Progenitor cell of endocrine pancreas (in vitro differentiated cells): ENCODE measurements at regions not wholly inside any gene's neighbourhood (a gene's known extent, or its start where the extent isn't known, plus 50 kb on each side); places are given as distances from the start of the nearest gene placed in this dataset.

ENCODE experiments used
- DNase-seq: peaks from one replicate; pipeline ENCODE4 v3.0.0; 2021; ENCODE audit warnings: low spot score; ENCODE audit not compliant: unreplicated experiment
- H3K27ac Mint-ChIP-seq: 2 replicates; pipeline ENCODE4 v1.8.0; 2021; ENCODE audit warnings: mild to moderate bottlenecking, moderate library complexity, mixed read lengths
- H3K27me3 Mint-ChIP-seq: 2 replicates; pipeline ENCODE4 v1.8.0; 2021; ENCODE audit warnings: mixed read lengths
- H3K36me3 Mint-ChIP-seq: 2 replicates; pipeline ENCODE4 v1.8.0; 2022; ENCODE audit warnings: mixed read lengths; ENCODE audit not compliant: insufficient read depth
- H3K4me1 Mint-ChIP-seq: 2 replicates; pipeline ENCODE4 v1.8.0; 2021; ENCODE audit warnings: low read depth, mixed read lengths
- H3K4me3 Mint-ChIP-seq: 2 replicates; pipeline ENCODE4 v1.8.0; 2021; ENCODE audit warnings: low read depth, mild to moderate bottlenecking, moderate library complexity, mixed read lengths
- H3K9me3 Mint-ChIP-seq: 2 replicates; pipeline ENCODE4 v1.8.0; 2021; ENCODE audit warnings: low read depth, mixed read lengths
- TF ChIP-seq, protein P1 (sequence below): fragments of 200-600 bp; sonication (generic); IDR thresholded peaks from one replicate; pipeline ENCODE4 v1.5.0; 2021; ENCODE audit warnings: antibody characterized with exemption, mild to moderate bottlenecking; ENCODE audit not compliant: unreplicated experiment

DNA sequence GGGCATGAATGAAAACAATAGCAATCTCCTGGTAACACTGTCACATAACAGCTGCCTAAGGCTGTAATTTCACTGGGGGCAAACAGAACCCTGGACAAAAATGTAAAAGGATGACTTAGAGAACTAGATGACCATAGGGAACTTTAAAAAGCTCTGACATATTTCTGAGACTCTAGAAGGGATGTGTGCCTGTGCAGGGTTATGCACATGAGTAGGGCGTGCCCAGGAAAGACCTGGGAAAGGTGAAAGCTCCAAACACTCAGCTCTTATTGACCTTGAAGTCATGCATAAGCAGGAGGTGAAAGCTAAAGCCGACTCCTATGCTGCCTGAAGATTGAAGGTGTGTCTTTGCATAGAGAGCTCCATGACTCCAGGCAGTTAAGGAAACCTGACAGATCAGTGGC is 118.4 kb upstream of the BTBD3 start:
- Mint-ChIP-seq H3K36me3 (no peaks in the 10 kb centered on the region), H3K4me3 (no peak overlapping the region), H3K9me3 (no peaks in the 10 kb centered on the region), H3K27ac (no peak overlapping the region), H3K4me1 (peaks cover 10% of the 10 kb centered on the region), H3K27me3 (no peaks in the 10 kb centered on the region)
- TF ChIP-seq, protein P1, sequence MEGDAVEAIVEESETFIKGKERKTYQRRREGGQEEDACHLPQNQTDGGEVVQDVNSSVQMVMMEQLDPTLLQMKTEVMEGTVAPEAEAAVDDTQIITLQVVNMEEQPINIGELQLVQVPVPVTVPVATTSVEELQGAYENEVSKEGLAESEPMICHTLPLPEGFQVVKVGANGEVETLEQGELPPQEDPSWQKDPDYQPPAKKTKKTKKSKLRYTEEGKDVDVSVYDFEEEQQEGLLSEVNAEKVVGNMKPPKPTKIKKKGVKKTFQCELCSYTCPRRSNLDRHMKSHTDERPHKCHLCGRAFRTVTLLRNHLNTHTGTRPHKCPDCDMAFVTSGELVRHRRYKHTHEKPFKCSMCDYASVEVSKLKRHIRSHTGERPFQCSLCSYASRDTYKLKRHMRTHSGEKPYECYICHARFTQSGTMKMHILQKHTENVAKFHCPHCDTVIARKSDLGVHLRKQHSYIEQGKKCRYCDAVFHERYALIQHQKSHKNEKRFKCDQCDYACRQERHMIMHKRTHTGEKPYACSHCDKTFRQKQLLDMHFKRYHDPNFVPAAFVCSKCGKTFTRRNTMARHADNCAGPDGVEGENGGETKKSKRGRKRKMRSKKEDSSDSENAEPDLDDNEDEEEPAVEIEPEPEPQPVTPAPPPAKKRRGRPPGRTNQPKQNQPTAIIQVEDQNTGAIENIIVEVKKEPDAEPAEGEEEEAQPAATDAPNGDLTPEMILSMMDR, result no peak
- DNase-seq, result no peak

DNA sequence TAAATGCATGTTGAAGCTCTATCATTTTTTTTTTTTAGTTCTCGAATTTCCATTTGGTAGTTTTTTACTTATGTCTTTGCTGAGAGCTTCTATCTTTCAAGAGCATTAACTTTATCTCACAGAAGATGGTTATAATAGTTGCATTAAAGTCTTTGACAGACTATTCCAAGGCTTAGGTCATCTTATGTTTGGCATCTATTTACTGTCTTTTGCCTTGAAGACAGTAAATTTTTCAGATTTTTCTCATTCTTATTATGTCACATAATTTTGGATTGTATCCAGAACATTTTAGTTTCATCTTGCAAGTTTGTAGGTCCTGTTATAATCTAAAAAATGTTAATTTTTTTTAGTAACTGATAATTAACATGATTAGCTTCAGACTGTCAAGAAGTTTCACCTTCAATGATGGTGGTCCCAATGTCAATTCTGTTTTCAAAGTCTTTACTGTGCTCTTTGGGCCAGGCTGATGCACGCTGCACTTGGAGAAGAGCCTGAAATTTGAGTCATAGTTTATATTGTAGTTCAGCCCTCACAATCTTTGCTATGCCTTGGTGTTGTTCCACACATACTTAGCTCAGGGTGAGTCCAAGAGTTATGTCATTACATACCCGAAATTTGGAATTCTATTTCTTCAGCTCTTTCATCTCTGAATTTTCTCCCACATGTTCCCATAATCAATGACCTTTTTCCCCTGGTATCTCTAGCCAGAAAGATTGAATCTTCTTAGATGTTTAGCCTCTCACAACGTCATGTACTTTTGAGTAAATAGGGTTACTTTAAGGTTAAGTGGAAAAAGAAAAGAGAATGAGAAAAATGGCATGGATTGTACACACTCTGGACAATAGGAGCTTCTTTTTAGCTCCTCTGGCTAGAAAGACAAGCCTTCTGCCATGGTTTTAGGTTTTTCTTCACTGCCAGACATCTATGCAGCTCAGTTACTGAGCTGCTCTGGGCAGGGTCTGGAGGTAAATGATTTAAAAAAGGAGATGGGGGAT is 110.3 kb upstream of the BTBD3 start:
- TF ChIP-seq, protein P1, result no peak
- H3K4me3 Mint-ChIP-seq, result no peak overlapping the region
- DNase-seq, result no peak
- no peak overlapping the region for H3K27ac Mint-ChIP-seq
- H3K4me1 Mint-ChIP-seq, result peaks cover 5% of the 10 kb centered on the region
- H3K9me3 Mint-ChIP-seq, result no peaks in the 10 kb centered on the region
- no peaks in the 10 kb centered on the region for H3K36me3 Mint-ChIP-seq
- no peaks in the 10 kb centered on the region for H3K27me3 Mint-ChIP-seq

DNA sequence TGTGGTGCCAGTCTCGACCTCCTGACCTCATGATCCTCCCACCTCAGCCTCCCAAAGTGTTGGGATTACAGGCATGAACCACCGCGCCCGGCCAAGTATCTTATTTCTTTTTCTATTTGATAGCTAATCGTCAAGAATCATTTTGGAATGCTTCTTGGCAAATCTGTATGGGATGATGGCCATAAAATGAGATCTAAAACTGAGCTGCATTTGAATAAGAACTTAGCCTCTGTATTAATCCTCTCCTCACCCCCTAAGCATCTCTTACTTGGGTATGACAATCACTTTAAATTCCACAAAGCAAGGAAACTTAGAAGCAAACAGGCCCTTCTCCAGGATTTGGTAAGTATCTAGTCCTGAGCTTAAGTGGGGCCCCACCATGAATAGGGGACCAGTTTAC is 108.9 kb upstream of the BTBD3 start:
- DNase-seq, result no peak
- Mint-ChIP-seq H3K4me1 (peaks cover 5% of the 10 kb centered on the region), H3K36me3 (no peaks in the 10 kb centered on the region), H3K9me3 (no peaks in the 10 kb centered on the region), H3K27me3 (no peaks in the 10 kb centered on the region), H3K4me3 (no peak overlapping the region), H3K27ac (no peak overlapping the region)
- TF ChIP-seq, protein P1, result no peak

DNA sequence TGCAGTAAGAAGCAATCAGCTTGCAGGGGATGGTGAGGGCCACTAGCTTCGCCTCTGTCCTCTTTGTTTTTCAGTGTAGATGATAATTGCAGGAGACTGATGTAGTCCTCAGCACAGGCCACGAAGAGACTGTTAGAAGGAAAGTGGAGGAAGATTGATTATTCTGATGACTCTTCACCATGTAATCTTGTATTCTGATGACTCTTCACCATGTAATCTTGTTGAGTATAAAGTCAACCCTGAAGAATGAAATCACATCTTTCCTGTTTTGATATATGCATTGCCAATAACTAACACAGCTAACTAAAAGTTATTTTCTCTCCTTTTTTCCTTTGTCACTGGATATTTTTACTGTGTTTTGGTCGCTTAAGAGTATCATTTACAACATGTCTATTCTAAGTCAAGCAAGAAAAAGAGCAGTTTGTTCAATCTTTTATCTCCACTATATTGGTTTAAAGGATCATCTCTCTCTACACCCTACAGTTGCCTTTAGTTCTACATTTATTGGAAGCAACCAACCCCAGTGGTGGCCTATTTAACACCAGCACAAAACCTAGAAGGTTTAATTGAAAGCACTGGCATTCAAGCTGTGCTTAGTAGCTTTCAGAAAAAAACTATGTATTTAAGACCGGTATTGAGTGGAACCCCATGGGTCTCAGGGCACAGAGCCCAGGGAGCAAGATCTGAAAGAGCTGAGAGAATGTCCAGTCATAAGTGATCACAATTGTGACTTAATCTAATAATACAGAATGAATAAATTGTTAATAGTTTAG is 107.2 kb upstream of the BTBD3 start:
- Mint-ChIP-seq H3K36me3 (no peaks in the 10 kb centered on the region), H3K27me3 (no peaks in the 10 kb centered on the region), H3K4me1 (peaks cover 5% of the 10 kb centered on the region), H3K27ac (no peak overlapping the region), H3K4me3 (no peak overlapping the region), H3K9me3 (no peaks in the 10 kb centered on the region)
- TF ChIP-seq, protein P1, result no peak
- no peak for DNase-seq

DNA sequence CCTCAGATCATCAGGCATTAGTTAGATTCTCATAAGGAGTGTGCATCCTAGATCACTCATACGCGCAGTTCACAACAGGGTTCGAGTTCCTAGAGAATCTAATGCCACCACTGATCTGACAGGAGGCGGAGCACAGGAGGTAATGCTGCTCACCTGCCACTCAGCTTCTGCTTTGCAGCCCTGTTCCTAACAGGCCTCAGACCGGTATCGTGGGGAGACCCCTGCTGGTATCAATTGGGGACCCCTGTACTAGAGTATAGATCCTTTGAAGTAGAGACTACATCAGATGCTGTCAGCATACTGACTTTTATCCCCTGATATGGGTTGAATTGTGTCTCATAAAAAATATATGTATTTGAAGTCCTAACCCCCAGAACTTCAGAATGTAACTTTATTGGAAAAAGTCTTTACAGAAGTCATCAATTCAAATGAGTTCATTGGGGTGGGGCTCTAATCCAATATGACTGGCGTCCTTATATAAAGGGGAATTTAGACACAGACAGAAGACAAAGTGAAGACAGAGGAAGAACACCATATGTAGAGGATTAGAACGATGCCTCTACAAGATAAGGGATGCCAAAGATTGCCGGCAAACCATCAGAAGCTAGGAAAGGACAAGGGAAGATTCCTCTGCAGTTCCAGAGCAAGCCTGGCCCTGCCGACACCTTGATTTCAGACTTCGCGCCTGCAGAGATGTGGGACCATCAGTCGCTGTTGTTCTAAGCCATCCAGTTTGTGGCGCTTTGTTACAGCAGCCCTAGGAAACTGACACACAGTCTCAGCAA is 104.4 kb upstream of the BTBD3 start:
- Mint-ChIP-seq H3K4me3 (no peak overlapping the region), H3K36me3 (no peaks in the 10 kb centered on the region), H3K9me3 (no peaks in the 10 kb centered on the region), H3K27me3 (no peaks in the 10 kb centered on the region), H3K27ac (no peak overlapping the region), H3K4me1 (no peaks in the 10 kb centered on the region)
- DNase-seq, result no peak
- TF ChIP-seq, protein P1, result no peak
